Activated CD4-positive, alpha-beta T cell treated with anti-CD3 and anti-CD28 coated beads for 1 hour (primary cell): ENCODE measurements at regions not wholly inside any gene's neighbourhood (a gene's known extent, or its start where the extent isn't known, plus 50 kb on each side); places are given as distances from the start of the nearest gene placed in this dataset.
"Not testable (repeated sequence)": the region's sequence is repeated elsewhere in the genome, so short reads cannot be mapped to it uniquely, and the experiment has no call there.

Experiments used
- DNase-seq: peaks from one replicate; pipeline ENCODE4 v3.0.0-alpha.2; 2020

- no peak for DNase-seq
Measured at GRCh38 chr18:8970843-8971242, 131.7 kb upstream of the NDUFV2 start.

GRCh38 chr18:8972116-8972515 is 130.4 kb upstream of the NDUFV2 start:
- DNase-seq, result no peak

- no peak for DNase-seq
Measured at GRCh38 chr18:8974279-8974678, 128.2 kb upstream of the NDUFV2 start.

GRCh38 chr18:8974696-8975095 is 127.8 kb upstream of the NDUFV2 start:
- DNase-seq, result no peak

- DNase-seq, result no peak
Measured at GRCh38 chr18:8975624-8976023, 126.9 kb upstream of the NDUFV2 start.

- DNase-seq, result no peak
Measured at GRCh38 chr18:8976606-8977005, 125.9 kb upstream of the NDUFV2 start.

GRCh38 chr18:8977166-8977565 is 125.3 kb upstream of the NDUFV2 start:
- DNase-seq, result no peak

- no peak for DNase-seq
Measured at GRCh38 chr18:8977701-8978100, 124.8 kb upstream of the NDUFV2 start.

- no peak for DNase-seq
Measured at GRCh38 chr18:8978394-8978793, 124.1 kb upstream of the NDUFV2 start.

GRCh38 chr18:8979258-8979988 is 123.1 kb upstream of the NDUFV2 start:
- DNase-seq, result no peak

- no peak for DNase-seq
Measured at GRCh38 chr18:8980496-8980895, 122.0 kb upstream of the NDUFV2 start.

- no peak for DNase-seq
Measured at GRCh38 chr18:8980918-8981317, 121.6 kb upstream of the NDUFV2 start.

- no peak for DNase-seq
Measured at GRCh38 chr18:8982416-8983183, 119.9 kb upstream of the NDUFV2 start.

- DNase-seq, result no peak
Measured at GRCh38 chr18:8983195-8983594, 119.3 kb upstream of the NDUFV2 start.

GRCh38 chr18:8984131-8984721 is 118.3 kb upstream of the NDUFV2 start:
- DNase-seq, result no peak

GRCh38 chr18:8987241-8987640 is 115.3 kb upstream of the NDUFV2 start:
- no peak for DNase-seq

- DNase-seq, result peak; percentile 18
Measured at GRCh38 chr18:8988260-8988871, 114.1 kb upstream of the NDUFV2 start.

GRCh38 chr18:8989017-8989416 is 113.5 kb upstream of the NDUFV2 start:
- no peak for DNase-seq

- DNase-seq, result no peak
Measured at GRCh38 chr18:8989855-8990254, 112.6 kb upstream of the NDUFV2 start.

GRCh38 chr18:8990276-8991031 is 112.0 kb upstream of the NDUFV2 start:
- no peak for DNase-seq

- DNase-seq, result no peak
Measured at GRCh38 chr18:8991155-8991554, 111.3 kb upstream of the NDUFV2 start.

- not testable (repeated sequence) for DNase-seq
Measured at GRCh38 chr18:8992500-8992899, 110.0 kb upstream of the NDUFV2 start.

GRCh38 chr18:8994603-8995002 is 107.9 kb upstream of the NDUFV2 start:
- DNase-seq, result no peak
